Endothelial cell of umbilical vein (primary cell): ENCODE measurements at regions not wholly inside any gene's neighbourhood (a gene's known extent, or its start where the extent isn't known, plus 50 kb on each side); places are given as distances from the start of the nearest gene placed in this dataset.

Experiments used
- BruUV-seq: library from RNA; stranded (reverse); fragments of 400-500 nt; replicated peaks from 2 replicates; lab custom pipeline; 2021; lab: Mats Ljungman, UMichigan
- CTCF ChIA-PET: fragments of 300-600, 350-600 bp; sonication (Branson Sonifier 250); formaldehyde crosslinking; loops from one replicate; lab custom pipeline; 2021; ENCODE audit warnings: antibody characterized with exemption, inconsistent platforms; lab: Charles Lee
- POLR2A ChIA-PET: fragments of 300-600, 350-600 bp; sonication (Branson Sonifier 250); formaldehyde crosslinking; loops from one replicate; lab custom pipeline; 2021; ENCODE audit warnings: antibody characterized with exemption, inconsistent platforms; lab: Charles Lee
- DNase-seq: peaks from one replicate; pipeline ENCODE4 v3.0.0-alpha.2; 2011; ENCODE audit warnings: low read depth, low spot score
- FAIRE-seq: peaks from 2 replicates; lab custom pipeline; 2011; peaks lifted over from hg19 to GRCh38; lab: Jason Lieb, UNC
- H2AFZ ChIP-seq: 2 replicates; pipeline ENCODE4 v1.6.0; 2012; ENCODE audit warnings: low read depth, low read length, control low read depth, inconsistent platforms
- H3K27ac ChIP-seq: 2 replicates; pipeline ENCODE4 v1.5.1; 2011; ENCODE audit warnings: low read depth, mild to moderate bottlenecking, control low read depth, low read length, moderate library complexity; ENCODE audit not compliant: insufficient read depth
- H3K27me3 ChIP-seq, 2 experiments: 2 replicates each; pipeline versions ENCODE4 v1.6.0 to v1.6.1; 2011; ENCODE audit warnings: low read length in 2 of 2, mixed read lengths in 1 of 2; ENCODE audit not compliant: control insufficient read depth in 2 of 2, insufficient read depth in 2 of 2
- H3K36me3 ChIP-seq, 2 experiments: 2 replicates in 1 of 2; 3 replicates in 1 of 2; pipeline ENCODE4 v1.5.1; 2011; ENCODE audit warnings: low read length in 2 of 2, mild to moderate bottlenecking in 1 of 2, moderate library complexity in 1 of 2; ENCODE audit not compliant: control insufficient read depth in 2 of 2, insufficient read depth in 2 of 2; ENCODE audit errors: extremely low read depth in 1 of 2
- H3K4me1 ChIP-seq: 3 replicates; pipeline ENCODE4 v1.5.1; 2011; ENCODE audit warnings: mild to moderate bottlenecking, low read length; ENCODE audit not compliant: control insufficient read depth, insufficient read depth; ENCODE audit errors: extremely low read depth
- H3K4me2 ChIP-seq: 2 replicates; pipeline ENCODE4 v1.6.1; 2011; ENCODE audit warnings: low read length, control low read depth, mixed read lengths; ENCODE audit not compliant: insufficient read depth
- H3K4me3 ChIP-seq, 3 experiments: fragments of 200-600 bp in 1 of 3; sonication (generic), shearing (Covaris generic) in 1 of 3; replicated peaks in 1 of 3; 2 replicates each; pipeline ENCODE4 v1.5.1; 2011 to 2016; ENCODE audit warnings: control low read depth in 3 of 3, low read length in 3 of 3, mild to moderate bottlenecking in 2 of 3, inconsistent platforms in 1 of 3, low read depth in 1 of 3, moderate library complexity in 1 of 3; ENCODE audit not compliant: insufficient read depth in 1 of 3
- H3K79me2 ChIP-seq: 2 replicates; pipeline ENCODE4 v1.6.0; 2012; ENCODE audit warnings: low read length, inconsistent platforms; ENCODE audit not compliant: control insufficient read depth, insufficient read depth
- H3K9ac ChIP-seq: replicated peaks from 2 replicates; pipeline ENCODE3; 2011; ENCODE audit warnings: low read length, control low read depth; ENCODE audit not compliant: insufficient read depth; ENCODE audit errors: extremely low read depth
- H3K9me1 ChIP-seq: replicated peaks from 3 replicates; pipeline ENCODE4 v1.6.0; 2011; ENCODE audit warnings: mild to moderate bottlenecking, low read length; ENCODE audit not compliant: control insufficient read depth, insufficient read depth; ENCODE audit errors: extremely low read depth
- H3K9me3 ChIP-seq: replicated peaks from 2 replicates; pipeline ENCODE4 v1.5.1; 2012; ENCODE audit warnings: low read length, inconsistent platforms; ENCODE audit not compliant: control insufficient read depth, insufficient read depth
- H4K20me1 ChIP-seq: replicated peaks from 2 replicates; pipeline ENCODE3; 2011; ENCODE audit warnings: mild to moderate bottlenecking, low read length; ENCODE audit not compliant: control insufficient read depth, insufficient read depth; ENCODE audit errors: extremely low read depth
- CTCF ChIP-seq, 2 donors: IDR thresholded peaks; 1 replicate in 1 of 2; 2 replicates in 1 of 2; pipeline ENCODE4 v1.5.1; 2011; ENCODE audit warnings: low read length in 2 of 2, mild to moderate bottlenecking in 2 of 2, moderate library complexity in 2 of 2, control low read depth in 1 of 2, inconsistent platforms in 1 of 2, low read depth in 1 of 2; ENCODE audit not compliant: insufficient read depth in 1 of 2; ENCODE audit errors: extremely low read depth in 1 of 2
- EZH2 ChIP-seq: IDR thresholded peaks from 2 replicates; pipeline ENCODE4 v1.6.1; 2012; ENCODE audit warnings: borderline replicate concordance, low read depth, mild to moderate bottlenecking, moderate library complexity, low read length, inconsistent platforms; ENCODE audit not compliant: severe bottlenecking
- JUN ChIP-seq: IDR thresholded peaks from 2 replicates; pipeline ENCODE4 v1.6.1; 2011; ENCODE audit warnings: borderline replicate concordance, low read depth; ENCODE audit not compliant: insufficient read length, insufficient read depth
- MAX ChIP-seq: IDR thresholded peaks from 2 replicates; pipeline ENCODE4 v1.6.1; 2011; ENCODE audit not compliant: insufficient read depth, insufficient read length
- dilution Hi-C: fragments of 300-500 bp; cut with MboI; formaldehyde crosslinking; loops from one replicate; pipeline ENCODE4 v1.15.0; 2019; ENCODE audit warnings: low sequenced_read_pairs; ENCODE audit not compliant: extremely low pct_ligation_motif_present
- intact Hi-C: fragments of 100-400 bp; cut with micrococcal nuclease; formaldehyde crosslinking; loops from one replicate; pipeline ENCODE4 v1.10.0; 2022

GRCh38 chr11:119520400-119520799 is 97.4 kb upstream of the THY1 start:
- H3K79me2 ChIP-seq = no peaks in the 10 kb centered on the region
- no peak overlapping the region for H3K4me2 ChIP-seq
- FAIRE-seq (no peak), DNase-seq (no peak)
- H3K4me3 ChIP-seq = no peak overlapping the region
- no peak overlapping the region for H3K27ac ChIP-seq
- CTCF ChIA-PET = interaction anchor here (1.4 kb wide), 1 partner anchor 29 kb away, joined by 4 read pairs; no protein-coding TSS in a partner anchor
- TF ChIP-seq MAX = no peak
- H3K36me3 ChIP-seq = no peaks in the 10 kb centered on the region
- H2AFZ ChIP-seq = no peak overlapping the region
- H3K9me1 ChIP-seq = no peaks in the 10 kb centered on the region
- H3K4me1 ChIP-seq = no peaks in the 10 kb centered on the region
- dilution Hi-C loops = no loop called here
- POLR2A ChIA-PET = no interaction called here
- intact Hi-C loops = no loop called here
- H3K9me3 ChIP-seq = no peaks in the 10 kb centered on the region
- BruUV-seq = no TSS peak
- no peak overlapping the region for H3K9ac ChIP-seq
- no peaks in the 10 kb centered on the region for H4K20me1 ChIP-seq
- no peaks in the 10 kb centered on the region for H3K27me3 ChIP-seq

- Histone ChIP-seq H3K4me3 (no peak overlapping the region), H3K9ac (no peak overlapping the region), H3K9me1 (no peaks in the 10 kb centered on the region), H3K4me1 (no peaks in the 10 kb centered on the region), H3K4me2 (no peak overlapping the region), H3K27me3 (no peaks in the 10 kb centered on the region), H3K36me3 (no peaks in the 10 kb centered on the region), H3K9me3 (no peaks in the 10 kb centered on the region), H3K79me2 (no peaks in the 10 kb centered on the region), H4K20me1 (no peaks in the 10 kb centered on the region), H2AFZ (no peak overlapping the region), H3K27ac (no peak overlapping the region)
- FAIRE-seq (no peak), DNase-seq (no peak)
- no TSS peak for BruUV-seq
- intact Hi-C loops = no loop called here
- dilution Hi-C loops = no loop called here
- CTCF ChIA-PET = no interaction called here
- TF ChIP-seq CTCF (IDR thresholded peaks at IDR 0.05; ENCODE audit: extremely low read depth in 1 of 2, insufficient read depth in 1 of 2, low read depth in 1 of 2, low read length in 2 of 2) (no peak), EZH2 (no peak), JUN (no peak)
- POLR2A ChIA-PET = no interaction called here
Observed at GRCh38 chr11:119519796-119520195, 96.8 kb upstream of the THY1 start.
